ENCODE measurements at regions not wholly inside any gene's neighbourhood (a gene's known extent, or its start where the extent isn't known, plus 50 kb on each side); places are given as distances from the start of the nearest gene placed in this dataset.
"Not testable (repeated sequence)": the region's sequence is repeated elsewhere in the genome, so short reads cannot be mapped to it uniquely, and the experiment has no call there.

GRCh38 chr3:182399978-182400737 is 393.1 kb upstream of the ATP11B start:
- DNase-seq, result no peak

DNA sequence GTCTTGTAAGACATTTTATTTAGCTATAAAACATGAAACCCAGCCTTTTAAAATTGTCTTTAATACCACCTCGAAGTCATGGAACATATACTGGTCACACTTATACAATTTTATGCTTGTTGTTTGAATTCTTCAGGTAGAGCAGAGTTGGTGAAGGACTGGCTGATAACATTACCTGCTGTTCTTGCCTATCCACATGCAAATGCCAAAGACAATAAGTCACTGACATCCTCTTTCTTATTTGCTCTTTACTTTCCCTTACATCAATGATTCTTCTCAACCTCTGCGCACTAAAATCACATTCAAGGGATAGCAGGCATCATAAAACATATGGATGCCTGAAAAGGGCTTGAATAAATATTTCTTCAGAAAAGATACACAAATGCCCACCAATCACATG is 392.5 kb upstream of the ATP11B start:
- no peak for DNase-seq

DNA sequence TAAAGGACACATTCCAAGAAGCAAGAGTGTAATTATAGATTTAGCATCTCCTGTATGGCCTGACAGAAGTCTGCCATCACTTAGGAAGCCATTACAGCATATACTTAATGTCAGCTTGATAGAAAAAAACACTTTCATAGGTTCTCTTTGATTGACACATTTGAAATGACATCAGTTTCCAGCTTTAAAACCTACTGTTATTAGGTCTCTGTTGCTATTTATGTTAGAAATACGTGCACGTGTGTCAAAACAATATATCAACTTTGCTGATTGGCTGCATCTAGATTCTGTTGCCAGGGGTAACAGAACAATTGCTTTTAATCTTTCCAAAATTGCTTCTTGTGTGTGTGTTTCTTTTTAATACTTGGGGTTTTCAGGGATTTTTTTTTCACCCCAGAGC is 389.3 kb upstream of the ATP11B start:
- no peak for DNase-seq

DNA sequence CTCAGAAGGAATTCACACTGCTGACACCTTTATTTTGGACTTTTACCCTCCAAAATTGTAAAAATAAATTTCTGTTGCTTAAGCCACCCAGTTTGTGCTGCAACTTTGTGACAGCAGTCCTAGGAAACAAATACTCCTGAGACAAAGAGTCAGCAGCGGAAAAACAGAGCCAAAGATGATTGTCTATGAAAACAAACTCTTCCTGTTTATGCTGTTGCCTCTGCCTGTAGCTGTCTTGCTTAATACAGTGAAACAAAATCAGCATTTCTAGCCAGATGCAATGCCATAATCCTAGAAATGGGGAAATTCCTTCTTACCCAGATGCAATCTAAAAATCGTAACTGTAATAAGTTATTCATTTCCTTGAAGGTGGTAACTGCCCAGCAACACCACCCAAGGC is 387.5 kb upstream of the ATP11B start:
- DNase-seq, result no peak

DNA sequence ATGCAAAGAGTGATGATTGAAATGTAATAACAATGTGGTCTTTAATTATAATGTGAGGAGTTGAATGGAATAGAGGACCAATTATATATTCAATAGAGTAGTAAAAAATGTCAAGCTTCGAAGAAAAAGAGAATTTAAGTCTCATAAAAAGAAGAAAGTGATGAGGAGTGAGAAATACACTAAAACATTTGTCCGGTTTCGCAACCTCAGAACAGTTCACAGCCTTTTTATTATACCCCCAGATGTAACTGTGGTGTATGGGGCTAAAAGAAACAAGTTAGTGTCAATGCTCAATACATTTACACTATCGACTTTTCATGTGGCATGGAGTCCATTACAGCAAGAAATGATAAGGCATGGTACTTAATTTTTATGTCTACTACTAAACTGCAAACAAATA is 386.5 kb upstream of the ATP11B start:
- no peak for DNase-seq

DNA sequence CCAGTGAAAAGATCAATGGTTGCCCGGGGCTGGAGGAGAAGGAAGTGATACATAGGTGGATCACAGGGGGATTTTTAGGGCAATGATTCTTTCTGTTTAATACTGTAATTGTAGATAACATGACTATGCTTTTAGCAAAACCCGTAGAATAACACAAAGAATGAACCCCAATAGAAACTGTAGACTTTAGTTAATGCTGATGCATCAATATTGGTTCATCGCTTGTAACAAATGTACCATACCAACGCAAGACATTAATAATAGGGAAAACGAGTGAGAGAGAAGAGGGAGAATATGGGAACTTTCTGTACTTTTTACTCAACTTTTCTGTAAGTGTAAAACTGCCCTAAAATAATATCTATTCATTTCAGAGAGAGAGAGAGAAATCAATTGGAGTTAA is 383.3 kb upstream of the ATP11B start:
- DNase-seq, result no peak

DNA sequence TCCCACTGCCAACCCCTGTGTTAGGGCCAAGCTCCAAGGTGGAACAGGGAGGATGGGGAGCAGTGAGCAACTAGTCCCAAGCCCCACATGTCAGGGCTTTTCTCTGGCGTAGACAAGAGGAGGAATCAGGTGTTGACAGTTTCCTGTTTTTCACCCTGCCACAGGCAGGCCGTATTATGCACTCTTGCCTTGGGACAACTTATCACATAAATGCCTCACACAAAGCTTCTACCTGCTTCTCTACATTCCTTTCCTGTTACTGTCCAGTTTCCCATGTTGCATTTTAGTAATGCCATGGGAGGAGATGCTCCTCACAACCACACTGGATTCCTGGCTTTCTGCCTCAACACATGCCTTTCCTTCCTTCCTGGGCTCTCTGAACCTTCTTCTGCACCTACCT is 381.2 kb upstream of the ATP11B start:
- no peak for DNase-seq

DNA sequence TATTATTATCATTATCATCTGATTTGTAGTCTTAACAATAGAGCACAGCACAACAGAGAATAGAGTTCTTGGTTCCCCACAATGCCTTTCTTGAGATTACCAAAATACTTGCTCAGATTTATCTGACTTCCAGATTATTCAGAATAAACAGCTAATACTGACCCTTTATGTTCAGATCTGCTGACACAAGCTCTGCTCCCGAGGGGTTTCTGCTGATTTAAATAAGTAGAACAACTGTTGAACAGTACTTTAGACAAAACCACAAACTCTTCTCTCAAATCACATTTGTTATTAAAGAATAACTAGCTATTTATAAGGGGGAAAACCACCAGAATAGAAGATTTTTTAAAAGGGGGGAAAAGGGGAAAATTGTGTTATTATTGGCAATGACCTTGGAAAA is 380.2 kb upstream of the ATP11B start:
- DNase-seq, result no peak

GRCh38 chr3:182413682-182414081 is 379.6 kb upstream of the ATP11B start:
- DNase-seq, result no peak

GRCh38 chr3:182414586-182414985 is 378.7 kb upstream of the ATP11B start:
- DNase-seq, result no peak

DNA sequence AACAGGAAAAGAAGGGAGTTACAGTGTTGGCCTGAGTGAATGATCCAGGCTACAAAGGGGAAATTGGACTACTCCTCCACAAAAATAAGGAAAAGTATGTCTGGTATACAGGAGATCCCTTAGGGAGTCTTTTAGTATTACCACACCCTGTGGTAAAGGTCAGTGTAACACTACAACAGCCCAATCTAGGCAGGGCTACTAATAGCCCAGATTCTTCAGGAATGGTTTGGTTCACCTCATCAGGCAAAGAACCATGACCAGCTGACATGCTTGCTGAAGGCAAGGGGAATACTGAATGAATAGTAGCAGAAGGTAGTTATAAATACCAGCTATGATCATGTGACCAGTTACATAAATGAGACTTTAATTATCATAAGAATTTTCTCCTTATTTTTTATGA is 372.6 kb upstream of the ATP11B start:
- DNase-seq, result no peak

GRCh38 chr3:182424006-182424405 is 369.3 kb upstream of the ATP11B start:
- no peak for DNase-seq

- not testable (repeated sequence) for DNase-seq
Measured at GRCh38 chr3:182425926-182426718, 367.2 kb upstream of the ATP11B start.

DNA sequence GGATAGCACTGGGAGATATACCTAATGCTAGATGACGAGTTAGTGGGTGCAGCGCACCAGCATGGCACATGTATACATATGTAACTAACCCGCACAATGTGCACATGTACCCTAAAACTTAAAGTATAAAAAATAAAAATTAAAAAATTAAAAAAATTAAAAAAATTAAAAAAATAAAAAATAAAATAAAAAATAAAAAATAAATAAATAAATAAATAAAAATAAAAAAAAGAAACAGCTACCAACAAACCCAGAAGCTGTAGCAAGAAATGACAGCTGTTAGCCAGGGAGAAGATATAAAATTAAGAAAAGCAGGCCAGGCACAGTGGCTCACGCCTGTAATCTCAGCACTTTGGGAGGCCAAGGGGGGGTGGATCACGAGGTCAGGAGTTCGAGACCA is 361.3 kb upstream of the ATP11B start:
- DNase-seq, result not testable (repeated sequence)

DNA sequence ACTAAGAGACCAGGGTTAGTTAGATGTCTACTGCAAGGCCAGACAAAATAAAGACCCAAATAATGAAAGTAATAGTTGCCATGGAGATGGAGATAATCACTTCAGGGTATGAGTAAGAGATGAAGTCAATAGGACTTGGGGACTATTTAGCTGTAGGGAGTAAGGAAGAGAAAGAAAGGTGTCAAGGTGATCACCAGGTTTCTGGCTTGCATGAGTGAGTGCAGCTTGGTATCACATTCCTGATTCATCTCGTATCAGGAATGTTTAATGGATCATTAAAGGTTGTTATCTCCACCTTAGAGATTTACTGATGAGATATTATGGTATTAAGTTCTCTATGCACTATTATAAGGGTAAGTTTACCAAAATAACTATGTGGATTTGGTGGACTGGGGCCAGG is 357.4 kb upstream of the ATP11B start:
- DNase-seq, result no peak

- DNase-seq, result no peak
Measured at GRCh38 chr3:182436547-182436946, 356.8 kb upstream of the ATP11B start.

DNA sequence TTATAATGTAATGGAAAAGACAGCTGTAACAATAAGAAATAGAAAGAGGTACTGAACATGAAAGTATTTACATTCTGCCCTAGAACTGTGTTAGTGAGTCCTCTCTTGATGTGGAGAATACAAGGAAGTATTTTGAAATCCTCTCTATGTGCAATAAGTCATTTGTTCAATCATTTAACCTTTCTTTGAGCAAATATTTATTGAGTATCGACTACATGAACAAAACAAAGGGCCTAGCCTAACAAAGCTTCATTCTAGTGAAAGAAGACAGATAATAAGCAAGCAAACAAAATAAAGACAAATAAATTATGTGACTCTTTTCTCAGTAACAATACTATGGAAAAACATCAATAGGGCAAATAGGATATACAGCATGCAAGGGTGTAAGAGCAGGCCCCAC is 354.9 kb upstream of the ATP11B start:
- DNase-seq, result no peak

DNA sequence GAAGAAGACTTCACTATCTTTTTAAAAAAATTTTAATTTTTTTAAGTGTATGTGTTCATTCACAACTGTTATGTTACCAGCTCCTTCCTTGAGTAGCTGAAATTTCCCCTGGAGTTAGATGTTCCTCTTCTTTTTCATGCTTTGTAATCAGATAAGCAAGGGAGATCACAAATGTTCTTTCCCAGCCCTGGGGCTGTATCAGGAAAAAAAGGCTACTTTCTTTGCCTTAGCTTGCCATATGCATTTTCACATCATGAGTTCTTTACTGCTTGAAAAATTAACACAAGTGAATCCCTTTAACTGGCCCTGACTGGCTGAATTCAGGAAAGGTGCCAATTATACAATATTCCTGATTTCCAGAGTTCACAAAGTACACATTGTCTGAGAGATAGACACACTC is 353.2 kb upstream of the ATP11B start:
- no peak for DNase-seq

DNA sequence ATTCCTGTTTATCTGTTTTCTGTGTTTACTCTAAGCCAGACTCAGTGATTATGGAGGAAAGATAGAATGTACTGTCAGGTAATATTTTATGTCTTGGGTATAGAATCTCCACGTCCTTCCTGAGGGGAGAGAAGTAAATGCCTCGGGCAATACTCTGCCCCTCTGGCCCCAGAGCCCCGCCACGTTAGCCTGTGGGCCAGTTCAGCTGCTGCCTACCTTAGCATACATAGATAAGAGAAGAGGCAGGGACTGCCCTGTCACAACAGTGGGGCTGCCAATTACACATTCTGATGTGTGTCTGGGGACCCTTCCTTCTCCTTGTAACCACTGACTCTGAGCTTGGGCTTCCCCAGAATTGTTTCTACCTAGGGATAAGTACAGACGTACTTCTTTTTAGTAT is 347.7 kb upstream of the ATP11B start:
- DNase-seq, result no peak

DNA sequence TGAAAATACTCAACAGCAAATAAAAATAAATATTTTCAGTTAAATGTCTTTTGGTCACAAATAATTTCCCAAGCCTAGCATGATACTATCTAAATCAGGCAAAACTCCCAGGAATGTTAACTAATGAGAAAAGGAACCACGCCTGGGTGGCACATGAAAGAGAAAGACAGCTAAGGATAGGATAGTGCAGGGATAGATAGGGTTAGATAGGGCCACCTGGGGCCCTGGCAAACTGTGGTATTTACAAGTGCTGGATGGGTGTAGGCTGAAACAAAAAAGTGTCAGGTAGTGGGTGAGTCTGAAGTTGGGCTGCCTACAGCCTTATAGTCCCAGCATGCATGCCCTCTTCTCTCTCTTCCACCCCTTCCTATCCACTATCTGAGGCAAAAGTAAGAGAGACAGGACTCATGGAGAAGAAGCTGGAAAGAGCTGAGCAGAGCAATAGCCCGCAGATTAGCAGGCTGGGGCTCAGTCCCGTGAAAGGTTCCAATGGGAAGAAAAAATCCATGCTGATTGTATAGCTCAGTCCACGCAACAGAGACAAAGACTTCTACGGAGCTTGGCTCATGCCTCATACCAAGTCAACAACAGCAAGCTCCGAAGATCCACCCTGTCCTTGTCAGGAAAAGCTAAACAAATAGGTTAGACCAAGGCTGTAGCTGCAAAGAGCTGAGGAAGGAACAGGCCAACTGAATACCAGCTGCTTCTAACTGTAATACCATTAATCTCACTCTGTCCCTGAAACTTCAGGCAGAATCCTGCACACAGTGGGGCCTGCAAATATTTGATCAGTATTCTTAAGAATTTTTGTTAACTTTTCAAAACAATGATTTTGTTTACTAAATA is 342.1 kb upstream of the ATP11B start:
- DNase-seq, result no peak

DNA sequence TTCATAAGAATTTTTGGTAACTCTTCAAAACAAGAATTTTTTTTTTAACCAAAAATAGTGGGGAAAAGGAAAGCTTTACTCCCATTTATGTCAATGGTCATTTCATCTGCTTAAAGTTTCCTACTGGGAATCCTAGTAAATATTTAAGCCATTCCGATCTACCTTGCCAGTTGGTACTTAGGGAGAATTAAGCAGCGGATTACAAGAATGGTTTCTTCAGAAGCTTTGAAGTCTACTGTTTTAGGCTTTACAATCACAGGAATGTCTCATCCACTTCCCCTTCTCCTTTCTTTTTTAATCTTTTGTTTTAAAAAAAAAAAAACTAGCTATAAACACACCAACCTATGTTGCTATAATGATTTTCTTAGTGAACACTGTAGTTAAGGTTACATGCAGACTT is 341.4 kb upstream of the ATP11B start:
- DNase-seq, result no peak

DNA sequence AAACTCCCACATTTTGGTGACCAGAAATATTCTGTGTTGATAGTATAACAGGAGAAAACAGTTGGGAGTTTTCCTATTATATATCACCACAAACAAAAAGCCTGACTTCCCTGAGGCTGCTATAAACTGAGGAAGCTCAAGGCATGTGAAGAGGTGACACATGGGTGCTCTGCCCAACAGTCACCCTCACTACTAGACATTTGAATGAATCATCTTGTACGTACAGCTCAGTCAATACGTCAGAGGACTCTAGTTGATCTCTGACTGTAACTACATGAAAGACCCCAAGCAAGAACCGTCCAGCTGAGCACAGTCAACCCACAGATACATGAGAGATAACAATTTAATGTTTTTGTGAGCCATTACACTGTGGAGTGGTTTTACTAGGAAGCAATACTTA is 338.3 kb upstream of the ATP11B start:
- DNase-seq, result no peak

DNA sequence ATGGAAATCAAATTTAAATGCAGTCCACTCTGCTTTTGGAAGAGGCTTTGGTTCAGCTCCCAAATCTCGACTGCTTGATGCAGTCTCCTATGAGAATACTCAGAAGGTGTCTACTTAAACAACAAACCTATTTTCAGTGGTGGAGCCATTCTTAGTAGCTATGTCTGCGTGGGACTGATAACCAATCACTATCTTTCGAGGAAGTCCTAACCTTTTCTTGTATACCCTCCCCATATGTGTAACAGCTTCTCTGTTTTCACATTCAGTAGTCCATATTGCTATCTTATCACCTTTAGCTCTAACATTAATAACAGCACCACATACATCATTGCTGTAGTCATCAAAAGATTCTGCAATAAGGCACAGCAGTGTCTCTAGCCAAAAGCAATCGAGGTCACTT is 333.0 kb upstream of the ATP11B start:
- no peak for DNase-seq
